Uterus (tissue), 2 donors: ENCODE measurements at regions not wholly inside any gene's neighbourhood (a gene's known extent, or its start where the extent isn't known, plus 50 kb on each side); places are given as distances from the start of the nearest gene placed in this dataset.

ENCODE experiments used
- CTCF ChIP-seq, 4 experiments: fragments of 200-600 bp in 2 of 4; fragments of 450-650 bp in 2 of 4; sonication (generic) in 2 of 4; IDR thresholded peaks; one replicate each; pipeline ENCODE4 v1.5.1; 2016 to 2019; ENCODE audit warnings: antibody characterized with exemption in 4 of 4, mild to moderate bottlenecking in 2 of 4, moderate library complexity in 1 of 4
- POLR2A ChIP-seq, 2 donors: fragments of 450-650 bp; IDR thresholded peaks; one replicate each; pipeline ENCODE4 v1.6.1; 2016; ENCODE audit warnings: antibody characterized with exemption in 2 of 2, mild to moderate bottlenecking in 1 of 2, moderate library complexity in 1 of 2

- TF ChIP-seq CTCF (IDR thresholded peaks at IDR 0.05) = no peak
- no peak for TF ChIP-seq POLR2A (IDR thresholded peaks at IDR 0.05)
Observed at GRCh38 chr4:130092187-130093015, 996.4 kb downstream of the C4orf33 start.
